Transverse colon (tissue), 4 donors: ENCODE measurements at regions not wholly inside any gene's neighbourhood (a gene's known extent, or its start where the extent isn't known, plus 50 kb on each side); places are given as distances from the start of the nearest gene placed in this dataset.

ENCODE experiments used
- DNase-seq: peaks from one replicate; pipeline ENCODE4 v3.0.0-alpha.2; 2019
- H3K27ac ChIP-seq, 4 donors: fragments of 200-600 bp; sonication (generic); 2 replicates each; pipeline ENCODE4 v1.5.1; 2016 to 2018; ENCODE audit warnings: inconsistent platforms in 4 of 4
- H3K27me3 ChIP-seq: fragments of 200-600 bp; sonication (generic); 2 replicates; pipeline ENCODE4 v1.5.1; 2017; ENCODE audit warnings: inconsistent platforms
- H3K36me3 ChIP-seq, 4 donors: fragments of 200-600 bp; sonication (generic); 2 replicates each; pipeline ENCODE4 v1.5.1; 2017 to 2019; ENCODE audit warnings: inconsistent platforms in 4 of 4
- H3K4me1 ChIP-seq, 4 donors: fragments of 200-600 bp; sonication (generic); 2 replicates each; pipeline ENCODE4 v1.5.1; 2017 to 2020; ENCODE audit warnings: inconsistent platforms in 4 of 4
- H3K4me3 ChIP-seq, 4 donors: fragments of 200-600 bp; sonication (generic); 1 replicate in 1 of 4; 2 replicates in 3 of 4; pipeline versions ENCODE4 v1.5.1 to v1.6.1; 2017 to 2019; ENCODE audit warnings: inconsistent platforms in 4 of 4
- H3K9me3 ChIP-seq, 2 donors: fragments of 200-600 bp; sonication (generic); 2 replicates each; pipeline ENCODE4 v1.5.1; 2017 to 2019; ENCODE audit warnings: inconsistent platforms in 2 of 2
- CTCF ChIP-seq, 5 experiments: fragments of 200-600 bp in 3 of 5; fragments of 450-650 bp in 2 of 5; sonication (generic) in 3 of 5; IDR thresholded peaks; 1 replicate in 2 of 5; 2 replicates in 3 of 5; pipeline ENCODE4 v1.5.1; 2016 to 2017; ENCODE audit warnings: antibody characterized with exemption in 5 of 5, inconsistent platforms in 3 of 5, mild to moderate bottlenecking in 2 of 5, moderate library complexity in 1 of 5
- EP300 ChIP-seq: sonication (generic); formaldehyde crosslinking; IDR thresholded peaks from one replicate; pipeline ENCODE4 v1.6.1; 2017; ENCODE audit warnings: antibody characterized with exemption, low read depth
- POLR2A ChIP-seq: fragments of 450-650 bp; IDR thresholded peaks from one replicate; pipeline ENCODE4 v1.6.1; 2016; ENCODE audit warnings: antibody characterized with exemption, mild to moderate bottlenecking, moderate library complexity
- POLR2AphosphoS5 ChIP-seq, 3 donors: sonication (generic); formaldehyde crosslinking; IDR thresholded peaks; one replicate each; pipeline ENCODE4 v1.6.1; 2016; ENCODE audit warnings: antibody characterized with exemption in 3 of 3
- WGBS, 2 donors: methylation state at CpG; one replicate each; pipeline ENCODE4 v1.1.5; 2018; ENCODE audit warnings: low coverage in 1 of 2; 5-methylcytosine and 5-hydroxymethylcytosine counted together
- in situ Hi-C, 4 donors: fragments of 200-750 bp; cut with MboI; loops; one replicate each; pipeline versions ENCODE4 v1.15.0 to v1.15.1; 2017; ENCODE audit warnings: low sequenced_read_pairs in 3 of 4, low pct_ligation_motif_present in 1 of 4, low pct_unique_long_range_greater_than_20kb in 1 of 4
- intact Hi-C: fragments of 100-400 bp; cut with DNase I; formaldehyde crosslinking; loops from one replicate; pipeline ENCODE4 v1.15.1; 2023; ENCODE audit warnings: low total_unique reads

GRCh38 chr22:47299863-47300697 lies 537.6 kb downstream of the TBC1D22A start:
- Histone ChIP-seq H3K4me1 (no peaks in the 10 kb centered on the region), H3K36me3 (no peaks in the 10 kb centered on the region), H3K27me3 (no peaks in the 10 kb centered on the region), H3K27ac (no peak overlapping the region), H3K9me3 (no peaks in the 10 kb centered on the region), H3K4me3 (no peak overlapping the region)
- WGBS, 2 donors: 85% methylated on average over 21 of the region's 21 CpGs; no CpG with 5 or more reads in 1 of the 2 donors
- no peak for TF ChIP-seq POLR2A
- no peak for TF ChIP-seq CTCF (IDR thresholded peaks at IDR 0.05)
- TF ChIP-seq EP300: no peak
- in situ Hi-C loops (no loop called here), intact Hi-C loops (no loop called here)
- DNase-seq: no peak

GRCh38 chr22:47299211-47299862 lies 536.9 kb downstream of the TBC1D22A start:
- in situ Hi-C loops: no loop called here
- no peak for TF ChIP-seq POLR2A
- TF ChIP-seq EP300: no peak
- TF ChIP-seq POLR2AphosphoS5 (IDR thresholded peaks at IDR 0.05): no peak
- no peak for TF ChIP-seq CTCF (IDR thresholded peaks at IDR 0.05)

GRCh38 chr22:47298017-47298785 lies 535.8 kb downstream of the TBC1D22A start:
- in situ Hi-C loops: no loop called here
- DNase-seq: no peak
- WGBS, 2 donors: 78 to 80% methylated on average over 6 to 10 of the region's 10 CpGs

More at GRCh38 chr22:47299211-47299862, 536.9 kb downstream of the TBC1D22A start:
- Histone ChIP-seq H3K4me3 (no peak overlapping the region), H3K4me1 (no peaks in the 10 kb centered on the region), H3K36me3 (no peaks in the 10 kb centered on the region), H3K27ac (no peak overlapping the region), H3K9me3 (no peaks in the 10 kb centered on the region), H3K27me3 (no peaks in the 10 kb centered on the region)
- intact Hi-C loops: no loop called here
- no peak for DNase-seq
- 89% methylated on average over 18 of the region's 18 CpGs; no CpG with 5 or more reads in 1 of the 2 donors for WGBS, 2 donors

More at GRCh38 chr22:47298017-47298785, 535.8 kb downstream of the TBC1D22A start:
- Histone ChIP-seq H3K27me3 (no peaks in the 10 kb centered on the region), H3K36me3 (no peaks in the 10 kb centered on the region), H3K4me3 (no peak overlapping the region), H3K9me3 (no peaks in the 10 kb centered on the region), H3K4me1 (no peaks in the 10 kb centered on the region), H3K27ac (no peak overlapping the region)
- intact Hi-C loops: no loop called here
- TF ChIP-seq CTCF (IDR thresholded peaks at IDR 0.05) (no peak), POLR2A (no peak), EP300 (no peak), POLR2AphosphoS5 (IDR thresholded peaks at IDR 0.05) (no peak)
